ENCODE measurements at regions not wholly inside any gene's neighbourhood (a gene's known extent, or its start where the extent isn't known, plus 50 kb on each side); places are given as distances from the start of the nearest gene placed in this dataset.

GRCh38 chr3:59510576-59510975, 460.8 kb upstream of the CFAP20DC start:
- Histone ChIP-seq H3K4me3 (no peak overlapping the region), H3K27ac (no peak overlapping the region), H3K4me1 (no peaks in the 10 kb centered on the region), H3K9me3 (no peaks in the 10 kb centered on the region), H3K27me3 (no peaks in the 10 kb centered on the region), H3K36me3 (no peaks in the 10 kb centered on the region)
- TF ChIP-seq POLR2A (IDR thresholded peaks at IDR 0.05) = no peak
- no peak for TF ChIP-seq EP300 (IDR thresholded peaks at IDR 0.05)
- TF ChIP-seq, protein P1, sequence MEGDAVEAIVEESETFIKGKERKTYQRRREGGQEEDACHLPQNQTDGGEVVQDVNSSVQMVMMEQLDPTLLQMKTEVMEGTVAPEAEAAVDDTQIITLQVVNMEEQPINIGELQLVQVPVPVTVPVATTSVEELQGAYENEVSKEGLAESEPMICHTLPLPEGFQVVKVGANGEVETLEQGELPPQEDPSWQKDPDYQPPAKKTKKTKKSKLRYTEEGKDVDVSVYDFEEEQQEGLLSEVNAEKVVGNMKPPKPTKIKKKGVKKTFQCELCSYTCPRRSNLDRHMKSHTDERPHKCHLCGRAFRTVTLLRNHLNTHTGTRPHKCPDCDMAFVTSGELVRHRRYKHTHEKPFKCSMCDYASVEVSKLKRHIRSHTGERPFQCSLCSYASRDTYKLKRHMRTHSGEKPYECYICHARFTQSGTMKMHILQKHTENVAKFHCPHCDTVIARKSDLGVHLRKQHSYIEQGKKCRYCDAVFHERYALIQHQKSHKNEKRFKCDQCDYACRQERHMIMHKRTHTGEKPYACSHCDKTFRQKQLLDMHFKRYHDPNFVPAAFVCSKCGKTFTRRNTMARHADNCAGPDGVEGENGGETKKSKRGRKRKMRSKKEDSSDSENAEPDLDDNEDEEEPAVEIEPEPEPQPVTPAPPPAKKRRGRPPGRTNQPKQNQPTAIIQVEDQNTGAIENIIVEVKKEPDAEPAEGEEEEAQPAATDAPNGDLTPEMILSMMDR (IDR thresholded peaks at IDR 0.05) = no peak
- 35 to 82% methylated on average over 4 of the region's 4 CpGs for WGBS, 2 donors
- no peak for DNase-seq (ENCODE audit: low spot score in 2 of 2)

DNA sequence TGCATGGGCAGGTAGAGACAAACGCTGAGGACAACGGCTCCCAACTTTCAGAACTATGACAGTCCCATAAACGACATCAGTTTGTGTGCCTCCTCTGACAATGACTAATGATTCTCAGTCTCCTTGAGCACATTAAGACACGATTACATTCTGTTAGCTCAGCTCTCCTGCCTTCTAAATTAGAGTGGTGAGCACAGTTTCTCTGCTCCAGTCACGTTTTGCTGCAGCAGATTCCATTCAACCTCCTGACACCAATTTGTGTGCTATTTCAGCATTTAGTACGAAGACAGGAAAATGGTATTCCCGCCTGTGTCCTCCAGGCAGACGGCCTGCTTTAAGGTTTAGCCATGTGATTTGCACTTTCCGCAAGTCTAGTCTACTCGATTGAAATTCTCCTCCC, 458.4 kb upstream of the CFAP20DC start:
- H3K27me3 ChIP-seq = no peaks in the 10 kb centered on the region
- TF ChIP-seq EP300 (IDR thresholded peaks at IDR 0.05) = no peak
- TF ChIP-seq, protein P1 (IDR thresholded peaks at IDR 0.05) = no peak
- no peak for TF ChIP-seq POLR2A (IDR thresholded peaks at IDR 0.05)
- no peaks in the 10 kb centered on the region for H3K36me3 ChIP-seq
- no peaks in the 10 kb centered on the region for H3K4me1 ChIP-seq
- no peak overlapping the region for H3K4me3 ChIP-seq
- no peak overlapping the region for H3K27ac ChIP-seq
- DNase-seq (ENCODE audit: low spot score in 2 of 2) = no peak
- H3K9me3 ChIP-seq = peaks cover 0 to 3% (median 0%) of the 10 kb centered on the region in 4 donors
- WGBS, 2 donors = 69 to 71% methylated on average over 10 of the region's 10 CpGs

GRCh38 chr3:59506191-59506590, 456.4 kb upstream of the CFAP20DC start:
- Histone ChIP-seq H3K9me3 (peaks cover 0 to 4% (median 0%) of the 10 kb centered on the region in 4 donors), H3K4me1 (no peaks in the 10 kb centered on the region), H3K27ac (no peak overlapping the region), H3K27me3 (no peaks in the 10 kb centered on the region), H3K36me3 (no peaks in the 10 kb centered on the region), H3K4me3 (no peak overlapping the region)
- no peak for DNase-seq (ENCODE audit: low spot score in 2 of 2)
- no peak for TF ChIP-seq EP300 (IDR thresholded peaks at IDR 0.05)
- TF ChIP-seq POLR2A (IDR thresholded peaks at IDR 0.05) = no peak
- TF ChIP-seq, protein P1 (IDR thresholded peaks at IDR 0.05) = no peak
- WGBS, 2 donors = 49 to 67% methylated on average over 5 of the region's 5 CpGs

DNA sequence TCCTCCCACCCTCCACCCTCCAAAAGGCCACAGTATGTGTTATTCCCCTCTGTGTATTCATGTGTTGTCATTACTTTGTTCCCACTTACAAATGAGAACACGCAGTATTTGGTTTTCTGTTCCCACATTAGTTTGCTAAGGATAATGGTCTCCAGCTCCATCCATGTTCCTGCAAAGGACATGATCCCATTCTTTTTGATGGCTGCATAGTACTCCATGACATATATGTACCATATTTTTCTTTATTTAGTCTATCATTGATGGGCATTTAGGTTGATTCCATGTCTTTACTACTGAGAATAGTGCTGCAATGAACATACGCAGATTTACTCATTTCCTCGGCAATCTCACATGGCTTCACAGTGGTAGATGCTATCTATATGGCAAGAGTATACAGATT, 453.6 kb upstream of the CFAP20DC start:
- Histone ChIP-seq H3K4me3 (no peak overlapping the region), H3K27ac (no peak overlapping the region), H3K4me1 (no peaks in the 10 kb centered on the region), H3K36me3 (no peaks in the 10 kb centered on the region), H3K27me3 (no peaks in the 10 kb centered on the region), H3K9me3 (peaks cover 0 to 4% (median 0%) of the 10 kb centered on the region in 4 donors)
- 92 to 99% methylated on average over 3 of the region's 3 CpGs for WGBS, 2 donors
- TF ChIP-seq, protein P1 (IDR thresholded peaks at IDR 0.05) = no peak
- no peak for TF ChIP-seq POLR2A (IDR thresholded peaks at IDR 0.05)
- no peak for TF ChIP-seq EP300 (IDR thresholded peaks at IDR 0.05)
- no peak for DNase-seq (ENCODE audit: low spot score in 2 of 2)

DNA sequence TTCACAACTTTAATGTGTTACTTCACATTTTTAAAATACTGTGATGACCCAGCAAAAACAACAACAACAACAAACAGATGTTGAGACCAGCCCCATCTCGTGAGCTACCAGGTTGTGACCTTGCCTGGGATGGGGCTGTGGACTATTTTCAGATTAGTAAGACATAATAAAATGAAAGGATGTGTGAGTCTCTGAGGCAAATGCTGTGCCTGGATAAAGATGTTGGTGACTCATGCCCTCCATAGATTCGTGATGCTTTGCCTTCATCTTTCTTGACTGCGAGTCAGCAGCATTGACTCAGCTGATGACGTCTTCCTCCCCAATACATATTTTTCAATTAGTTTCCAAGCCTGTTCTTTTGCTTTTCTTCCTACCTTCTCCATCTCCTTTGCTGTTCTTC, 453.0 kb upstream of the CFAP20DC start:
- 58 to 61% methylated on average over 4 of the region's 4 CpGs for WGBS, 2 donors
- H3K27ac ChIP-seq = no peak overlapping the region
- H3K36me3 ChIP-seq = no peaks in the 10 kb centered on the region
- H3K27me3 ChIP-seq = no peaks in the 10 kb centered on the region
- no peak for TF ChIP-seq EP300 (IDR thresholded peaks at IDR 0.05)
- TF ChIP-seq POLR2A (IDR thresholded peaks at IDR 0.05) = no peak
- TF ChIP-seq, protein P1 (IDR thresholded peaks at IDR 0.05) = no peak
- peaks cover 0 to 4% (median 0%) of the 10 kb centered on the region in 4 donors for H3K9me3 ChIP-seq
- no peak for DNase-seq (ENCODE audit: low spot score in 2 of 2)
- H3K4me1 ChIP-seq = no peaks in the 10 kb centered on the region
- H3K4me3 ChIP-seq = no peak overlapping the region
